ENCODE measurements at regions not wholly inside any gene's neighbourhood (a gene's known extent, or its start where the extent isn't known, plus 50 kb on each side); places are given as distances from the start of the nearest gene placed in this dataset.

GRCh38 chr13:55467476-55467875, 1673.2 kb upstream of the PRR20A start:
- DNase-seq: no peak

- no peak for DNase-seq
Measured at GRCh38 chr13:55483626-55484158, 1657.0 kb upstream of the PRR20A start.

- no peak for DNase-seq
Measured at GRCh38 chr13:55493297-55493696, 1647.4 kb upstream of the PRR20A start.

DNA sequence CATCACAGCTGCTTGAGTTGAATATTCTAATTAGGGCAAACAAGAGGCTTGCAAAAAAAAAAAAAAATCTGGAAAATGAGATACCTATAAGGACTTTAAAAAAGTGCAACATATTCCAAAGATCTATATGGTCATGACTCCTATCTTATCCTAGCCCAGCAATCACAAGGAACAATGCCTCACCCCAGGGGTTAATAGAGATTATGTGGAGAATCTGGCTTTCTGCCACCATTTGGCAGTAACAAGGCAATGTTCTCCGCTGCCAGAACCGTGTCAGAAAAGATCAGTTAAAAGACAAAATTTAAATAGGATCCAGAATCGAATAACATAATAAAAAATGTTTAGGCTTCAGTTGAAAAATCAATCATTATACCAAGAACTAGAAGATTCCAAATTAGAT, 1643.2 kb upstream of the PRR20A start:
- no peak for DNase-seq

DNA sequence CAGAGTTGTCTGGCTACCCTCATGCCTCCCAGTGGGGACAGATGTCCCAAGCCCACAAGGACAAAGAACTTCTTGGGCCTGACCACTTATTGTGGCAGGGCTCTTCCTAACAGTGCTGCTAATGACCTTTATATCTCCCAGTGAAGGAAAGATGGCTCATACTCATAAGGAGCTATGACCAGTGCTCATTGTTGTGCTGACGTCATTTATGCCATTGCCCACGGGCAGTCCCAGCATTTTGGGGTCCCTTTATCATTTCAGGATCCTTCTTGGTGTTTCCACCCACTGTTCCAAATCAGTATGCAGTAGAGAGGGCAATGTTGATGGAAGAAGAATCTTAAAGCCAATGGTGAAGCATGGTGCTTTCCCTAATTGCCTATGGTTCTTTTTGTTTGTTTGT, 1640.0 kb upstream of the PRR20A start:
- DNase-seq: no peak

GRCh38 chr13:55516610-55517009, 1624.1 kb upstream of the PRR20A start:
- DNase-seq: no peak

DNA sequence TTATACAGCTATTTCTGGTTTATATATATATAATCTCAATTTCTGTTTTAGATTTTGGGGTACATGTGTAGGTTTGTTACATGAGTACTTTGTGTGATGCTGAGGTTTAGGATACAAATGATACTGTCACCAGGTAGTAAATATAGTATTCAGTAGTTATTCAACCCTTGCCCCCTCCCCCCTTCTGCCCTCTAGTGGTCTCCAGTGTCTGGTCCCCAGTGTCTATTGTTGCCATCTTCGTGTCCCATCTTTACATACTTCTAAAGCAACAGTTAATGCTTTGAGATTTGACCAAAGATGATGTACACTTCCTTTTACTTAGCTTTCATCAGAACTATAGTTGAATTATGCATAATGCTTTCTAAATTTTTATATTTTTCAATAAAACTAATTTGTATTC, 1623.4 kb upstream of the PRR20A start:
- no peak for DNase-seq

GRCh38 chr13:55528434-55528833, 1612.3 kb upstream of the PRR20A start:
- DNase-seq: no peak

DNA sequence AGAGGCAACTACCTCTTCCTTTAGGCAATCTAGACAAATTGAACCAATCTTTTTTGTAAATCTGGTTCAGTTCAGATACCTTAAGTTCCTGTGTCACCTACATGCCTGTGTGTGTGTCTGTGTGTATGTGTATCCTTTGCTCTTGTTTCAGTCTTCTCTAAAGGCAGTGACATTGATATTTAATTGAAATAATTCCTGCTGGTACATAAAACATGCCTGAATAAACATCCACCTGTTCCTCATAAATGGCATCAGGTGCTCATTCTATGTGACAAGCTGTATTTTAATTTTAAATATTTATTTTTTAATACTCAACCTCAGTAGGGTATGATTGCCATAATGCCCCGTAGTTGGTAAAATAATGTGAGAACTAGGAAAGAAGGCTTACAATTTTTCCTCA, 1606.4 kb upstream of the PRR20A start:
- no peak for DNase-seq

GRCh38 chr13:55538424-55538823, 1602.3 kb upstream of the PRR20A start:
- no peak for DNase-seq

DNA sequence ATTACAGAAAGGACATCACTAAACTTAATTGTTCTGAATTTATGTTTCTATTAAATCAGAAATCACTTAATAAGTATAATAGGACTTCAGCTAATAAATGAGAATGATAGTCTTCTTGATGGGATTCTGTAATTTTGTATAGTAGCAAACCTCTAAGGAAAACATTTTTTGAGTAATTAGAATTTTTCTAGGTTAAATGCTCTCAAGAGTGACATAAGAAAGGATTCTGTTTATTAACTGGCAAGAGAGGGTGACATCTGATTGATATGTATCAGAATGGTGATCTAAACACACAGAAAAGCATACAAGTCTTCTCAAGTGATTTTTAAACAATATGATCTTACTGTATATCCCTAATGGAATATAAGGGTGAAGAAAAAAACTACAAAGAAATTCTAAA, 1597.7 kb upstream of the PRR20A start:
- DNase-seq: no peak

DNA sequence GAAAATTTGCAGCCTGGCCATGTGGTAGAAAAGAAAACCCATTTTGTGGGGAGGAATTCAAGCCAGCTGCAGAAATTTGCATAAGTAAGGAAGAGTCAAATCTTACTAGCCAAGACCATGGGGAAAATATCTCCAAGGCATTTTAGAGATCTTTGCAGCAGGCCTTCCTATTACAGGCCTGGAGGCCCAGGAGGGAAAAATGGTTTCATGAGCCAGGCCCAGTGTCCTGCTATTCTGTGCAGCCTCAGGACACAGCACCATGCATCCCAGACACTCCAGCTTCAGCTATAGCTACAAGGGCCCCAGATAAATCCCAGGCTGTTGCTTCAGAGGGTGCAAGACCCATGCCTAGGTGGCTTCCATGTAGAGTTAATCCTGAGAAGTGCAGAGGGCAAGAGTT, 1590.1 kb upstream of the PRR20A start:
- DNase-seq: no peak

DNA sequence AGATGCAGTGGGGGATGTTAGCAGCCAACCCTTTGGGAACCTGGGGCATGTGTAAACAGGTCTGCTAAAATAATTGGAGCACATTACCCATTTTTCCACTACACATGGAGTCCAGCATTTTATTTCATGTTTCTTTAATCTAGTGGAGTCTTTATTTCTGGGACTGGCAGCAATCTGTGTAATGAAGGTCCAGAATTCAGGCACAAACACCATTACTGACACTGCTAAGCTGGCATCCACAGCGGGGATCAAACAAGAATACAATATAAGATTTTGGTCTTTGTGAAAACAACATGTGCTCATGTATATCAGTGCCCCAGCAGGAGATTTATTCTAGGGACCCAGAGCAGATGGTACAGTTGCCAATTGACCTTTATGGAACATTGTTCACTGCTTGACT, 1587.0 kb upstream of the PRR20A start:
- no peak for DNase-seq

GRCh38 chr13:55554741-55555140, 1586.0 kb upstream of the PRR20A start:
- no peak for DNase-seq

DNA sequence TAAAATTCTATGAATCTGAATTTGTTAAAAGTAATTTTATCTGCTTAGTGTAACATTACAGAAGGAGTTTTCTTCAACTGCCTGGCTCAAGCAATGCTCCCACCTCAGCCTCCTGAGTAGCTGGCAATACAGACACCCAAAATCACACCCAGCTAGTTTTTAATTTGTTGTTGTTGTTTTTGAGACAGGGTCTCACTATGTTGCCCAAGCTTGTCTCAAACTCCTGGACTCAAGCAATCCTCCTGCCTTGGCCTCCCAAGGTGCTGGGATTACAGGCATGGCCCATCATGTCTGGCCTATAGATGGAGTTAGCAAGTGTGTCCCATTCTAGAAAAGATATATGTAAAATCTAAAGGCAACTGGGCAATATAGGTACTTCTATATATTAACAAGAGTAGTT, 1580.4 kb upstream of the PRR20A start:
- DNase-seq: no peak

DNA sequence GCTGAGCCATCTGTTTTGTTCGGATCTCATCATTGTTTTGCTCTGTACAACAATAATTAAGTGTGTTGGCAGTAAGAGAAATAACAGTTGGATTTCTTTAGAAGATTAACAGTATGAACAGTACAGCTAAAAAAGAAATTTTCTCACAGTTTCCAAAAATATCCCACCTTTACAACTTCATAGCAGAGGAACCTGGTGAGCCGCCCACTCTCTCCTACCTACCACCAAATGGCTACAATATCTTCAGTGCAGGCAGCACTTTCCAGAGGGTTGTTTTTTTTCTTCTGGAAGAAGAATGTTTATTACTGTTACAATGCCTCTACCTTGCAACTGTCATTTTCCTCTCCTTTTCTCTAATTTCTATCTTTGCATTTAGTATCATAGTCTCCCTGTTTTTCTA, 1577.5 kb upstream of the PRR20A start:
- no peak for DNase-seq

DNA sequence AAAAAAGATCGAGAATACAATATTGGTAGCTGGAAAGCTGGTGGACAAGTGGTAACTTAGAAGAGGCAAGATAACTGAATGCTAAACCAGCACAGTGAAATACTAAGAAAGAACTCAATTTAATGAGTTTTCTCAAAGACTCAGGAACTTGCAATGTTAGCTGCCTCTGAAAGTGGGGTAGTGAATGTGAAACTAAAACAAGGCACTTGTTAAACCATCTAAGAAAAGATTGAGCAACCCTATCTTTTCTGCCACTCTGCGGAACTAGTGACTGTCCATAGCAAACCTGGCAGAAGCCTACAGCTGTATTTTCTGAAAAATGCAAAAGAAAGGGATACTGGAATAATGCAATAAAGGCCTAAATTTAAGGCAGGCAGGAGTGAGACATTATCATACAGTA, 1574.4 kb upstream of the PRR20A start:
- DNase-seq: no peak

GRCh38 chr13:55566779-55567178, 1573.9 kb upstream of the PRR20A start:
- DNase-seq: no peak

DNA sequence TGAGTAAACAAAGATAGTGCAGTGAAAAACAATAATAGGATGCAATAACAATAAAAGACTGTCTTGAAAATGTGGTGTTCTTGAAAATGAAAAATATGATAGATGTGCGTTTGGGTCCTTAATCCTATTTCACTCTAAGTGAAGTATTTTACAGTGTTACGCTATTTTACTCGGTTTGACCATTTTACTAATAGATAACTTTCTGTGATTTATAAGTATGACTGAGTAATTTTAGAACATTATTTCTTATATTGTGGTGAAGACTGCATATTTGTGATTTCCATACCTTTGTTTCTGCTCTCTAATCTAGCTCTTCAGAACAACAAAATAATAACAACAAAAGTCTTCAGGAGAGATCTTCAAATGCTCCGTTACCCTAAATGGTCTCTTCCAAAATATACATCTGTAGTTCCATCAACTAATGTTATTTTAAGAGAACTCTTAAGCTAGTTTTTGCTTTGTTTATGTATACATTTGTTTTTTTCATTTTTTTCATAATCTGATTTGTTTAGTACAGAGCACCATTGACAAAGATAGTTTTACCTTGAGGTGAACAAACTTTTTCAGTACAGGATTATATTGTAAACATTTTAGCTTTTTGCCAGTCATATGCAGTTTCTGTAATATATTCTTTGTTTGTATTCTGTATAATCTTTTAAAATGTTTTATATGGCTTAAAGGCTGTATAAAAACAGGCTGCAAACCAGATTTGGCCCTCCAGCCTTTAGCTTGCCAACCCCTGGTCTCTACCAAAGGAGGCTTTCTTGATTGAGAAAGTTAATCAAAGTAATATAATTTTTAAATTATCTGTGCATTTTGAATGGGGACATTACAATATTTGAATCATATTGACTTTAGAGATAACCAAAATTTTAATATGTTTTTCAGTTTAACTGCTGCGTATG, 1572.7 kb upstream of the PRR20A start:
- no peak for DNase-seq

DNA sequence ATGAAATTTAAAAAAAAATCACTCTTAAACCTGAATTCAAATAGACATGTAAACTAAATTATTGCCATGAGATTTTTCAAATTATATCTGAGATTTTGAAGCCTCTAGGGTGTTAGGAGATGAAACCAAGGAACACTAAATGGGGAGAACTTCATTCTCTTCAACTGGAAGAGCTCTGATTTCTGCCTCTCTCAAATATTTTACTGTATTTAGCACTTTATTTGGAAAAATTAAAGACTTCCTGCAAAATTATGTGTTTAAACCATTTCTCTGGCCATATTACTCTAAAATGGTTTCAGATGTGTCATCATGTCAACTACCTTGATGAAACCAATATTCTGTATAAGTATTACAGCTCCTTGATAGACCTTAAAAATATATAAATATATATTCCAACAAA, 1571.6 kb upstream of the PRR20A start:
- no peak for DNase-seq

DNA sequence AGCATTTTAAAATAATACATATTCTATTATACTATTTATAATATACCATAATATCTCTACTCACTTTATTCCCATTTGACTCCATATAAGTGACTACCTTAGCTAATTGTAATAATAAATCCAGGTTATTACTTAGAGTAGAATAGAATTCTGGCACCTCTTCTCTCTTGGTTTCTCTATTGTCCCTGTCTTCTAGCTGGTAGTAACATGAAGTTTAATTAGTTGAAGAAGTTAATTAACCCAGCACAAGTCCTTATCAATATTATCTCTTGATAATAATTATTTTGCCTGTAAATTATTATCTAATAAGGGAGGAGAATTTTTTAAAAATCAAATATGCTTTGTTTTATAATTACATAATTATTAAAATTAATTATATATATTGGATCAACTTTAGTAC, 1571.2 kb upstream of the PRR20A start:
- no peak for DNase-seq

- no peak for DNase-seq
Measured at GRCh38 chr13:55570371-55570770, 1570.3 kb upstream of the PRR20A start.

DNA sequence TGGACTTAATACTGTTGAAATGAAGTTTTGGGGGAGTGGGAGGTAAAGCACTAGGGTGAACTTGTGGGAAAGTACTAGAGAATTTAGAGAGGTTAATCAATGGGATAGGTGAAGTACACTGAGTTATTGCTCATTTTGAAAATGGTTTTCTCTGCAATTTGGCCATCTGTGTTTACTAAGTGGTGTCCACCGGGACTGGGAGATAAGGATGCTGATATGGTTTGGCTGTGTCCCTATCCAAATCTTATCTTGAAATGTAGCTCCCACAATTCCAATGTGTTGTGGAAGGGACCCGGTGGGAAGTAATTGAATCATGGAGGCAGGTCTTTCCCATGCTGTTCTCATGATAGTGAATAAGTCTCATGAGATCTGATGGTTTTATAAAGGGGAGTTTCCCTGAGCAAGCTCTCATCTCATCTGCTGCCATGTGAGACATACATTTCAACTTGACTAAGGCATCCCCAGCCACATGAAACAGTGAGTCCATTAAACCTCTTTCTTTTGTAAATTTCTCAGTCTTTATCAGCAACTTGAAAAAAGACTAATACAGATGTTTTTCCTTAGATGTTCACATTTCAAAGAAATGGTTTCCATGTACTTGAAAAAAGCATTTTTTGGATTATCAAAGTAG, 1569.4 kb upstream of the PRR20A start:
- DNase-seq: no peak
